GM19324 (cell line): ENCODE measurements at regions not wholly inside any gene's neighbourhood (a gene's known extent, or its start where the extent isn't known, plus 50 kb on each side); places are given as distances from the start of the nearest gene placed in this dataset.
"Not testable (repeated sequence)": the region's sequence is repeated elsewhere in the genome, so short reads cannot be mapped to it uniquely, and the experiment has no call there.

Experiments used
- ATAC-seq: cut with Tn5 transposase; IDR thresholded peaks from one replicate; pipeline ENCODE4 v1.9.1; 2021; ENCODE audit warnings: mild to moderate bottlenecking, moderate library complexity; ENCODE audit not compliant: unreplicated experiment, low FRiP score

DNA sequence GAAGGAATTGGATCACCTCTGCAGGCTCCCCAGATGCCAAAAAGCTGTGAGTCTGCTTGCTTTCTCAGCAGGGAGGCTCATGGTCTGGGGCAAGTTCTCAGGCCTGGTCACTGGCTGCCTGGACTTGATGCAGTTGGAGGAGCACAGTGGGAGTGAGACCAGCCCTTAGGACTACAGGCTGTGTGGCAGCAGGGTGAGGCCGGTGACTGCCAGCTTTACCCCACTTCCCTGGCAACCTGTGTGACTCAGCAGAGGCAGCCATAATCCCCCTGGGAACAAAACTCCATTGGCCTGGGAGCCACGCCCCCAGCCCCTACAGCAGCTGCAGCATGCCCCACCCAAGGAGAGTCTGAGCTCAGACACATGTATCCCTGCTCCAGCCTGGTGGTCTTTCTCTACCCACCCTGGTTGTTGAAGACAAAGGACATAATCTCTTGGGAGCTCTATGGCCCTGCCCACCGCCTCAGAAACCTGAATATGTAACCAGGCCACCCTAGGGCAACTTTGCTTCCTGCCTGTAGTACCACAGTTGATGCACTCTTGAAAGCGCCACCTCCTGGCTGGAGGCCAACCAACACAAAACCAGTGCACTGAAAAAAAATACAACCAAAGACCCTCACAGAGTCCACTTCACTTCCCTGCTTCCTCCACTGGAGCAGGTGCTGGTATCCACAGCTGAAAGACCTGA, 106.8 kb upstream of the SPATS2L start:
- ATAC-seq, result no peak

DNA sequence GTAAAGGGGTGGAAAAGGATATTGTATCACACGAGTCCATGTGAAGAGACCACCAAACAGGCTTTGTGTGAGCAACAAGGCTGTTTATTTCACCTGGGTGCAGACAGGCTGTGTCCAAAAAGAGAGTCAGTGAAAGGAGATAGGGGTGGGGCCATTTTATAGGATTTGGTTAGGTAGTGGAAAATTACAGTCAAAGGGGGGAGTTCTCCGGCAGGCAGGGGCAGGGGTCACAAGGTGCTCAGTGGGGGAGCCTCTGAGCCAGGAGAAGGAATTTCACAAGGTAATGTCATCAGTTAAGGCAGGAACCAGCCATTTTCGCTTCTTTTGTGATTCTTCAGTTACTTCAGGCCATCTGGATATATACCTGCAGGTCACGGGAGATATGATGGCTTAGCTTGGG, 104.7 kb upstream of the SPATS2L start:
- not testable (repeated sequence) for ATAC-seq

DNA sequence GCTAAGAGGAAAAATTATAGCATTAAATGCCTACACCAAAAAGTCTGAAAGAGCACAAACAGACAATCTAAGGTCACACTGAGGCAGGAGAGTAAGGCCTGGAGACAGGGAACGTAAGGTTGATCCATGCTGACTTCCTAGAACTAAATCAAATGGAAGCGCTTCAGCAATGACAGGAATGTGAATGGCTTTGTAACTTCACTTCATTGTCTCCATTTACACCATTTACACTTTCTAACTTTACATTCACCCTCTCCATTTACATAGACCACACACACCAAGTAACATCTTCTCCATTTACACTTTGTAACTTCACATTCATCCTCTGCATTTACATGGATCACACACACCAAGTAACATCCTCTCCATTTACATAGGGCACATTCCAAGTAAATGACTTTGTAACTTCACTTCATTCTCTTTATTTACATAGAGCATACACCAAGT, 103.1 kb upstream of the SPATS2L start:
- ATAC-seq, result no peak

DNA sequence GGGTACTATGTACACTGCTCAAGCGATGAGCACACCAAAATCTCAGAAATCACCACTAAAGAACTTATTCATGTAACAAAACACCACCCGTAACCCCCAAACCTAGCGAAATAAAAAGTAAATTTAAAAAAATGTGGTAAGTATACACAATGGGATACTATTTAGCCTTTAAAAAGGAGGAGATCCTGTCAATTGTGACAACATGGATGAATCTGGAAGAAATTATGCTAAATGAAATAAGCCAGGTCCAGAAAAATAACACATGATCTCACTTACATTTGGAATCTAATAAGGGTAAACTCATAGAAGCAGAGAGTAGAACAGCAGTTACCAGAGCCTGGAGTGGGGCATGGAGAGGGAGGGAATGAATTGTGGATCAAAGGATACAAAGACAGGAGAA, 98.5 kb upstream of the SPATS2L start:
- no peak for ATAC-seq

DNA sequence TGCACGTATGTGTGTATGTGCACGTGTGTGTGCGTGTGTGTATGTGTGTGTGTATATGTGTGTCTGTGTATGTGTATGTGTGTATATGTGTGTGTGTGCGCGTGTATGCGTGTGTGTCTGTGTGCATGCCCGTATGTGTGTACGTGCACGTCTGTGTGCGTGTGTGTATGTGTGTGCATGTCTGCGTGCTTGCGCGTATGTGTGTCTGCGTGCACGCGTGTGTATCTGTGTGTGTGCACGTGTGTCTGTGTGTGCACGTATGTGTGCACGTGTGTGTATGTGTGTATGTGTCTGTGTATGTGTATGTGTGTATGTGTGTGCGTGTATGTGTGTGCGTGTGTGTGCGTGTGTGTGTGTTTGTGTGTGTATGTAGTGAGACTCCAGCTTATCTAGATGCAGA, 97.5 kb upstream of the SPATS2L start:
- ATAC-seq, result no peak

DNA sequence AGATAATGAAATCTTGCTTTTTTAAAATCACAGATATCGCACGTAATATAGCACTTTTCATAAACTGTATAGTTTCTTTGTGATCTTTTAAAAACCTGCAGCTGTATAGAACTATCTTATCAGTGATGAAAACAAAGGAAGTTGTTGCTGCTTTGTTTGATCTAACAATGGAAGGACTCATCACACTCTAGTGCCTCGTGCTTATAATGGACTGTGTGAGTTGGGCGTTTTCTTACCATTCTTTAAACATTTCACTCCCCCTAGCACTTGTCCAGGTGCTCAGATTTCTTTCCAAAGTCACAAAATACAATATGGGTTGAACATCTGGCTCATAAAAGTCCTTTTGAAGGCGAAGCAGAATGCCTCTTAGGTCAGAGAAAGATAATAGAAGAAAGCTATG, 94.8 kb upstream of the SPATS2L start:
- no peak for ATAC-seq

DNA sequence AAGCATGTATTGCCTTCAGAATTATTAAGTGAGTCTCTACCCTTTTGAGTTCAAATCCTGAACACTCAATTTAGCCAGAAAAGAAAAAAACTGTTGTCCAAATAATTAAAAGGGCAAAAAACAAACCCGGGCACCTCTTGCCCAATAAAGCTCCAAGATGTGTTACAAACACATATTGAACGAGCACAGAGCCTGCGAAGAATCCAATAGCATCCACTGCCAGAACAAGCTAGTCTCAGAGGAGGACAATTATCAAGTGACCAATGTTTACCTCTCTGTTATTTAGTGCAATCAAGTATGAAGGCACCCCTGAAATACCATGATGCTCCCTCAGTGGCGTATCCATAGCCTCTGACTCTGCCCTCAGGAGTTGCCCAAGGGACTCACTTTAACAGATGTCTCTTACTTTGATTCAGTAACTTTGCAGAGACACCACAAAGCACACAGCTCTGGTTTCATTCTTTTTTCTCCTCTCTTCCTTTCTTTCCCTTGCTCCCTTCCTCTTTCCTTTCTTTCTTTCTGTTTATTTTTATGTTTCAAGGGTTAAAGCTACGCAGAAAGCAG, 93.5 kb upstream of the SPATS2L start:
- ATAC-seq, result no peak

DNA sequence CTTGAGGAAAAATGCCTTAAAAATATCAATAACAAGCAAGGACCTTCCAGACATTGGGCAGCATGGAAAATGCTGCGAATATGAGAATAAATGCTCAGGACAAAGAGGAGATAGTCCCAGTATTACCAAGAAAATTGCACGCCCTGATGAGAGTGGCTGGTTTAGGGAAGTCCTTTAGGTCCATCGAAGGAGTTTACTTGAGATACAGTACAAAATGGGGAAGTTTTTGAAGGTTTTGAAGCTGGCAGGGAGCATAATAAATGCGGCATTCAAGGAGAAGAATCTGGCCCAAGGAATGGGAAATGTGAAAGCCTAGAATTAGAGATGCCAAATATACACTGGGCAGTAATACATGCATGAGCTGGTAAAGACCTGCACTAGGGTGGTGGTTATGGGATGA, 90.2 kb upstream of the SPATS2L start:
- no peak for ATAC-seq

DNA sequence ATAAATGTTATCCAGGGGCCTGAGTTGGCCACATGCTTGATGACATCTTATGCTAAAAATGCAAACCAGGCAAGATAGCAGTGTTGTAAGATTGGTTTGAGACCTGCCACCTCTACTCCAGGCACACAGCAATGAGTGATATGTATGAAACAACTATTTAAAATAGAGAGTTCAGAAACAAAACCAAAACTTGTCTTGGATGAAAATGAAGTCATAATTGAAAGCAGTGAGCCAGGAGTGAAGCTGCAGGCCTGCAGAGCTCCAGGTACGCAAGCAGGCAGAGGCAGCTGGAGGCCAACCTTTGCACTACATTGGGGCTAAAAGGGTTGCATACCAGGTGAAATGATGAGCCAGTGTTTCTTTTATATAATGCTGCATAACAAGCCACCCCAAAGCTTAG, 89.2 kb upstream of the SPATS2L start:
- peak; percentile 68 for ATAC-seq

DNA sequence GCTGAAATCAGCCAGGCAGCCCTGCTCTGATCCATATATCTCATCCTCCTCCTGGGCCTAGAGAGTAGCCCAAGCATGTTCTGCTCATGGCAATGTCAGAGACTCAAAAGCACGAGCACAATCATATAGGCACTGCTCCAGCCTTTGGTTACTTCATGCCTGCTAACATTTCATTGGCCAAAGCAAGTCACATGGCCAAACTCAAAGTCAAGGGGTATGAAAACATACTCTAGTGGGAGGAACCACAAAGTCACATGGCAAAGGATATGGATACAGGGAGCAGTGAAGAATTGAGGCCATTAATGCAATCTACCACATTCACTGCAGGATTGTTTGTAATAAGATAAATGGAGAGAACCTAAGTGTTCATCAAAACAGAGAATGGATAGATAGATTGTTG, 87.8 kb upstream of the SPATS2L start:
- ATAC-seq, result no peak

DNA sequence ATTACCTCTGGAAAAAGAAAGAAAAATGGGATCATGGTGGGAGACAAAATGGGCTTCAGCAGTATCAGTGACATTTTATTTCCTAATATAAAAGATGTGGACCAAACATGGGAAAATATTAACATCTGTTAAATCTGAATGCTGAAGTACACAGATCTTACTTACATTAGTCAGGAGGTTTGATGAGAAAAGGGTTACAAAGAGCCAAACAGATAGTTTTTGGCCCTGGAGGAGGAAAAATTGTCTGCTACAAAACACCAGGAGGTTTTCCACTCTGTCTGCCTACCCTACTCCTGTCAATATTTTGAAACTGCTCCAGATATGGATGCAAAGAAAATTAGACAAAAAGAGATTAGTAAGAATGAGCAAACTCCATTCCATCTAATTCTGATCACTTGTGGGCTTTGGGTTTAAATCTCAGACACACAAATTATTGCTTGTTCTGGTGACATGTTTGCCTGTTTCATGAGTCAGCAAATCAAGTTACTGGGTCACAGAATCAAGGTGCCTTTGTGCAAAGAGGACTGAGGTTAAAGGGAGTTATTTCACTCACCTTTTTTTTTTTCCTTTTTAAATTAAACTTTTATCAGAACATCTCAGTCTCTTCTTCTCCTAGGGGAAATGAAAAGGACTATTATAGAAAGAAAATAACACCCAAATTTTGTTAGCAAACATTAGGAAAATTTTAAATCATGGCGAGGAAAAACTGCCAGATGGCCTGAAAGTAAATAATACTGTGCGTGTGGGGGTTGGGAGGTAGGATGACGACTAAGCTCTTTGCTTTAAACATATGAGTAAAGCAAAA, 87.0 kb upstream of the SPATS2L start:
- ATAC-seq, result no peak

DNA sequence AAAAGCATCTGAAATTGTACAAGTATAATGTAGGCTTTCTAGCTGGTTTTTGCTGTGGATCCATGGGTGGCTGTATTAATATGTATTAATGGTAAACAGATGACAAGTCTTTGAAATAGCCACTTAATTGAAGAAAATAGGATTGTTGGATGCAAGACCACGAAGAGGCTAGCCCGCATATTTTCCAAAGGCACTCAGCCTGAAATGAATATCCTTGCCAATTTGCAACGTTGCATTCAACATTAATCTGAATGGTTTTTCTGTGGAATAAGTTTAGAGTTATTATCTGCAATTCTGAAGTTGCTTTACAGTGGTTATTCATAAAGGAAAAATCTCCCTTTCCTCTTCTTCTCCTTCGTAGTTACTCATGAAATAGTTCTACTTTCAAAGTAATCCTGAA, 86.2 kb upstream of the SPATS2L start:
- no peak for ATAC-seq

DNA sequence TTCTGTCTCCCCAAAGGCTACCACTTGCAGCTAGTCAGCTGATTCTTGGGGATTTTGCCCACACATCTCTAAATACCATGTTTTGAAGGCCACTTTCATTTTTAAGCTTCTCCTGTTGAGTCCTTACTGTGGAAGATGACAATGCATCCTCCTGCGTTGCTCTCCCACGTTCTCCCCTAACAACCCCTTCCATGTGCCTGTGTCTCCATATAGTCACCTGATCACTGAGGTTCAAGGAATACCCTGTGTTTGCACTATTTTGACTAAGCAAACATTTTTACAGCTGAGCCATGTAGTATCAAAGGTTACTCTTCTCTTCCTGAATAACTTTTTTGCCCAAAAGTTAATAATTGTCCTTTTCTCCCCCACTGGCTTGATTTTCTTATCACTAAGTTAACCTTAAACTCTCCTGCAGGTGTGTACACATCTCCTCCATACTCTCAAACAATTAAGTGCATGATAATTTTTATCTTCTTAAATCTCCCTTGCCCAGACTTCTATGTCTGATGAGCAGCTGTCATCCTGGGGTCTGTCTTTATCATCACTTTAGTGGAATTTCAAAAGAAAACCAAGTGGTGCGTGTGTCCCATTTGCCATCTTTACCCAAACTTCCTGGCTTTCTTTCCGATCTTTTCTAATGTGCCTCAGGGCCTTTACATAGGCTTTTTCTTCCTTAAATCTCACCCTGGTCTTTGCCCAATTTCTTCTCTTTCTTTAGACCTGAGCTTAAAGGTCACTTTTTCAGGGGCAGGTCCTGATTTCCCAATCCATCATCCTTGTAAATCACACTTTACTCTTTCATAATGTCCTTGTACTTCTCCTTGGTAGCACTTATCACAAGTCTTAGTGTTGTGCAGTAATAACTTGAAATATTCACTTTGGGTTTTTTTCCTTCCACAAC, 85.2 kb upstream of the SPATS2L start:
- ATAC-seq, result no peak

DNA sequence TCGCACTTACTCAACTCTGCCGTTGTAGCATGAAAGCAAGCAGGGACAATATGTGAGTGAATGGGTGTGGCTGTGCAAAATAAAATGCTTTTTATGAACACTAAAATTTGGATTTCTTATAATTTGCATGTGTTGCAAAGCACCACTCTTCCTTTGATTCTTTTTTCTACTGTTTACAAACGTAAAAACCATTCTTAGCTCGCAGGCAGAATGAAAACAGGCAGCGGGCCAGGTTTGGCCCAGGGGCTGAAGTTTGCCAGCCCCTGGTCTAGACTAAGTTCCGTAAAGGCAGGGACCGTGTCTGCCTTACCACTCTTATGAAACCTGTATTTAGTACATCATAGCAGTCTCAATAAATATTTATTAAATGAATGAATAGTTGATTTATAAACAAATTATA, 83.7 kb upstream of the SPATS2L start:
- ATAC-seq, result no peak

DNA sequence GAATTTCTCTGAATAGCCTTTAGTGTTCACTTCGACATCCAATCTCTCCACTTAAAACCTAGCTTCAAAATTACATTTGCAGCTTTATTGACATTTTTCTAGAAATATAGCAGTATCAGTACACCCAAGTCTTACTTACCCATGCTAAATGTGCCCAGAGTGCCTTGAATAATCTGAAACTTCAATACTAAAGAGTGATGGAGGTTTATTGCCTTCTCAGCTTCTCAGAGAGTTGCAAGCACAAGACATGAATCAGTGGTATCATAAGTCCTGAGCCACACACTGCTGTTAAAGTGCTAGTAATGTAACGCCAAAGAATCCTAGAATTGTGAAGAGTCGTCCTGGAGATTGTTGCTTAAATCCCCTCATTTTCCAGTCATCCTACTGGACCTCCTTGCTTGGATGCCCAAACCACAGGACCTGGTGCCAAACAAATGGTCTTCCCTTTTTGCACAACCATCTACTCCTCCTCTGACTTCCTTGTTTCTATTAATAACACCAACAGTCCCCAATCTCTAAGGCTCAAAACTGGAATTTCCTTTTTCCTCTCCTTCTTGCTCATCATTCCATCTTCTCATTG, 83.2 kb upstream of the SPATS2L start:
- ATAC-seq, result no peak

DNA sequence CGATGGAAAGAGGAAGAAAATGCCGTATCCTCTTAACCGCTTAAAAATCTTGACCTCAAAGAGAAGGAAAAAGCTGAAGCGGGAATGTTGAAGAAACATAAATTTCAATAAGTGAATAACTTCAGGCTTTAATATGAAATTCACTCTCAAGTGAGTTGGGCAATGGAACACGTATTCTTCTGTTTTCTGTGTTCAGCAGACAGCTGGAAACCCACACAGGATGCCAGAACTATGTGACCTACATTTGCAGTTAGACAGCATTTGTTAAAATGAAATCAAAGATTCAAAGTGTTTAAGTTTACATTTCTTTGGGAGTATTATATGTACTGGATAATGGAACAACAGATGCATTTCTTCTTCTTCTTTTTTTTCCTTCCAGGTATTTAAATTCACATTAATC, 80.5 kb upstream of the SPATS2L start:
- ATAC-seq, result no peak

DNA sequence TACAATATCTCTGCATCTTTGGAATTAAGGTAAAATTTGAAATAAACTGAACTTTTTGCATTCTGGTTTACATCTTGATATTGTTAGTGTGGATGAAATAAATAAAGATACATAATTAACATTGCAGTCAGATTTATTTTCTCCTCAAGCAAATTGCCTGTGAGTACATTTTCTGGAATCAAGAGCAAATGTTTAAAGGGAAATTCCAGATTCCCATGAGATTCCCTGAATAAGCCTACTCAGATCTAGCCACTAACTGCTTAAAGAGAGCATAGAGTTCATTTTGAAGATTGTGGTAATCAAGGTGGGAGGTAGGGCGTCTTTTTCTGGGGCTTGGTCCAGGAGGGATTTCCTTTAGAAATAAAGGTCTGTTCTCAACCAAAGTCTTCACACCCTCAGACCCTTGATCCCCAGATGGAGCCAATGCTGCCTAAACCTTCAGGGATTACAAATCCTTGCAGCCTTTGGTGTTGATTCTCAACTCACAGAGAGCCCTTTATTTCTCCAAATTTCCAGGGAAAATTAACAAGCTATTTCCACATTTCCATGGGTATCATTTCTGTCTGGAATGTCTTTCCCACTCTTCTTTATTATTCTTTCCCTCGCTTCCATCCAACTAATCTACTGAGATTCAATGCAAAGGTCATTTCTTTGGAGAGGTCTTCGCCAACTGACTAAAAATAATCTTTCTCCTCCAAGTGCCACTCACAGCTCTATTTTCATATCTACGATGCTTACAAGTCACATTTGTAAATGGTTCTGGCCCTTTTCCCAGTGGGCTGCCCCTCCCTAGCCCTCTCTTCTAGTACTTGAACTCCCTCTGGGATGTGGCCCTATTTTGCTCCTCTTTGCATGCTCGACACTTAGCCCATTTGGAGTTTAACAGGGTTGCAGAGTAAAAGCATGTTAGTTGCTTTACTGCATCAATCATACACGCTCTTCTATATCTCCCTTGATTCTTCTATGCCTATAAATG, 79.8 kb upstream of the SPATS2L start:
- ATAC-seq, result no peak

DNA sequence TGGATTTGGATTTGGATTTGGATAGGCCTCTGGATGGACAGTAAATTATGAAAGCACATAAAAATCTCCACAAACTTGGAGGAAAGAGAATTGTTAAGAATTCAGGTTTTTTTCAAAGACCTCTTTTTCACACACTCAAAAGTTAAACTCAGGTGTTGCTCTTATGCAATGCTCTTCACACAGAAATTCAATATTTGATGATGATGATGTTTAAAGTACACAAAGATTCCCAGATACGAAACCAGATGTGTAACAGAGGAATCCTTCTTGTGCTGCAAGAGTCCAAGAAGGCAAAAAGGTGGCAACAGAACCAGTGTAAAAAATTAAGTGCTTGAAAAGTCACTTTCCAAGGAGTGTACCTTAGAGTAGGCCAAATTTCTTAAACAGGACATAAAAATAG, 75.8 kb upstream of the SPATS2L start:
- ATAC-seq, result no peak

DNA sequence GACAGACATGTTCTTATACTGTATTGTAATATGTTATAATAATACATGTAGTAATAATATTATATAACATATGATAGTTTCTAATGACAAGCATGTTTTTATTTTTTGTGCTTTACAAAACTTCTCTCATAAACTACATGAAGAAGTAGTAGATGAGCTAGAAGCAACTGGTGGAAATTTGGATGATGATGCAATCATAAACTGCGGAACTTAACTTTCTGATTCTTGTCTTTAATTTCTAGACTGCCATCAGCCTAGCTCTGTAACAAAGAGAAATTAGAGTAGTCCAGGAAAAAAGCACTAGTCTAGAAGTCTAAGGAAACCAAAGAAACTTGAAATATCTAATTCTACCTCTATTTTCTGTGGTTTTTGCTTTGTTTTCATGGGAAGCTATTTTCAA, 71.0 kb upstream of the SPATS2L start:
- no peak for ATAC-seq
